ENCODE measurements at regions not wholly inside any gene's neighbourhood (a gene's known extent, or its start where the extent isn't known, plus 50 kb on each side); places are given as distances from the start of the nearest gene placed in this dataset.

DNA sequence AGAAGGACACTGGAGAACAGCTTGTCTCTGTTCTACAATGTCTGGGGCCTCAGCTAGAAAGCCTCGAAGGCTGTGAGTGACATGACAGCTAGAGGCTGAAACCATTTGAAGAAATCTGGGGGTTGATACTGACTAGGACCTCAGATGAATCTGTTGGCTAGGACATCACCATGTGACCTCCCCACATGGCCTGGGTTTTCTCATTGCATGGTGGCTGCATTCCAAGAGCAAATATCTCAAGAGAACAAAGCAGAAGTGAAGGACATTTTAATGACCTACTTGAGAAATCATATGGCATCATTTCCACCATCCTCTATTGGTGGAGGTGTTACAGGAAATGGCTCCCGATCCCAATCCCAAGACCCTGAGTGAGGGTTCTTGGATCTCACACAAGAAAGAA, 450.6 kb upstream of the AUTS2 start:
- TF ChIP-seq EZH2phosphoT487 (IDR thresholded peaks at IDR 0.05; ENCODE audit: low read length) (no peak), EZH2 (optimal IDR thresholded peaks at IDR 0.05; ENCODE audit: low read depth, low read length) (no peak)
